ENCODE measurements at regions not wholly inside any gene's neighbourhood (a gene's known extent, or its start where the extent isn't known, plus 50 kb on each side); places are given as distances from the start of the nearest gene placed in this dataset.

DNA sequence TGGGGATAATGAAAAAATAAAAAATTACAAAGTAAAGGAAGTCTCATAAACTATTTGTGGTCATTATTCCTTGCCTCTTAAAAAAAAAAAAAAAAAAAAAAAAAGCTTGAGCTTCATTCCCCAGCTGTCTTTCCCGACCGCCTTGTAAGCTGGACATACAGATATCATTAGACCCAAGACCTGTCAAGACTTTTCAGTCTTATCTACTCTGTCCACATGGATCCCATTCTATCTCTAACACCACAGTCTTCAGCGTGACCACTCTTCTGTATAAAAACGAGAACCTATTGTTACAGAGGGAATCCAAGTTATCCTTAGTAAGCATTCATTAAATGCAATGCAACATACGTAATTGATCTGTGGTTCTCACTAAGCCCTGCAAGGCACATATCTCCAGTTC, 423.5 kb downstream of the MEI4 start:
- TF ChIP-seq, protein P1, sequence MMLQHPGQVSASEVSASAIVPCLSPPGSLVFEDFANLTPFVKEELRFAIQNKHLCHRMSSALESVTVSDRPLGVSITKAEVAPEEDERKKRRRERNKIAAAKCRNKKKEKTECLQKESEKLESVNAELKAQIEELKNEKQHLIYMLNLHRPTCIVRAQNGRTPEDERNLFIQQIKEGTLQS (IDR thresholded peaks at IDR 0.05): no peak
- TF ChIP-seq, protein P1 (CRISPR knock-in tag; conservative IDR thresholded peaks at IDR 0.05): no peak
- TF ChIP-seq, protein P2, sequence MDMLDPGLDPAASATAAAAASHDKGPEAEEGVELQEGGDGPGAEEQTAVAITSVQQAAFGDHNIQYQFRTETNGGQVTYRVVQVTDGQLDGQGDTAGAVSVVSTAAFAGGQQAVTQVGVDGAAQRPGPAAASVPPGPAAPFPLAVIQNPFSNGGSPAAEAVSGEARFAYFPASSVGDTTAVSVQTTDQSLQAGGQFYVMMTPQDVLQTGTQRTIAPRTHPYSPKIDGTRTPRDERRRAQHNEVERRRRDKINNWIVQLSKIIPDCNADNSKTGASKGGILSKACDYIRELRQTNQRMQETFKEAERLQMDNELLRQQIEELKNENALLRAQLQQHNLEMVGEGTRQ (CRISPR knock-in tag; IDR thresholded peaks at IDR 0.05): no peak

All from K562 (cell line).